Peyer's patch (tissue), 4 donors: ENCODE measurements at regions not wholly inside any gene's neighbourhood (a gene's known extent, or its start where the extent isn't known, plus 50 kb on each side); places are given as distances from the start of the nearest gene placed in this dataset.

Experiments
- DNase-seq, 3 donors: peaks; one replicate each; pipeline ENCODE4 v3.0.0-alpha.2; 2017 to 2019
- H3K27ac ChIP-seq, 4 donors: fragments of 200-600 bp; sonication (generic); one replicate each; pipeline ENCODE4 v1.5.1; 2016 to 2019
- H3K27me3 ChIP-seq, 2 donors: fragments of 200-600 bp; sonication (generic); one replicate each; pipeline ENCODE4 v1.5.1; 2019
- H3K36me3 ChIP-seq, 3 donors: fragments of 200-600 bp; sonication (generic); one replicate each; pipeline ENCODE4 v1.5.1; 2016 to 2019
- H3K4me1 ChIP-seq, 4 donors: fragments of 200-600 bp; sonication (generic); one replicate each; pipeline ENCODE4 v1.5.1; 2016 to 2019
- H3K4me3 ChIP-seq, 4 donors: fragments of 200-600 bp; sonication (generic); 1 replicate in 3 of 4; 2 replicates in 1 of 4; pipeline ENCODE4 v1.5.1; 2016 to 2019; ENCODE audit warnings: mild to moderate bottlenecking in 1 of 4
- H3K9me3 ChIP-seq, 4 donors: fragments of 200-600 bp; sonication (generic); one replicate each; pipeline ENCODE4 v1.5.1; 2016 to 2019; ENCODE audit warnings: mild to moderate bottlenecking in 1 of 4
- CTCF ChIP-seq, 6 experiments: fragments of 450-650 bp in 4 of 6; fragments of 200-600 bp in 2 of 6; sonication (generic) in 1 of 6; IDR thresholded peaks; one replicate each; pipeline ENCODE4 v1.5.1; 2017 to 2019; ENCODE audit warnings: antibody characterized with exemption in 6 of 6, mild to moderate bottlenecking in 3 of 6, moderate library complexity in 1 of 6
- POLR2A ChIP-seq, 2 donors: fragments of 450-650 bp; IDR thresholded peaks; one replicate each; pipeline ENCODE4 v1.5.1; 2017; ENCODE audit warnings: antibody characterized with exemption in 2 of 2, mild to moderate bottlenecking in 2 of 2, moderate library complexity in 2 of 2

DNA sequence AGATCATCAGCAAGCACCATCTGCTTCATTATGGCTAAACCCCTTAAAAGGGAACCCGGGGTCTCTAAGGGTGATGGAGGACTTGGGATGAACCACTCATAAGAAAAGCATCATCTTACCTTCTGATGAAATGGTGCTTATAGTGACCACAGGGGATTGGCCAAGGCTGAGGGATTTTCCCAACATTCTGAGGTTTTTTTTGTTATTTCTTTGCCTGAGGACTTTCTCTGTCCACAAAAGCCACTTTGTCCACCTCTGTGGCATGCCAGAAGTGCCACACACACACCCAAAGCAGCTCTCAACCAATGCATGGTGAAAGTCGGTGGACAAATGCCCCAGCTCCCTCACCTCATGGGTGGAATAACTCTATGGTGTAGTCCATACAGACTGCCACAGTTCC lies 79.3 kb upstream of the TOP1 start:
- H3K27me3 ChIP-seq: no peaks in the 10 kb centered on the region
- no peaks in the 10 kb centered on the region for H3K4me1 ChIP-seq
- H3K27ac ChIP-seq: no peak overlapping the region
- TF ChIP-seq CTCF (IDR thresholded peaks at IDR 0.05): no peak
- TF ChIP-seq POLR2A (IDR thresholded peaks at IDR 0.05): no peak
- peaks cover 0 to 3% (median 0%) of the 10 kb centered on the region in 4 donors for H3K9me3 ChIP-seq
- no peaks in the 10 kb centered on the region for H3K36me3 ChIP-seq
- DNase-seq: no peak
- H3K4me3 ChIP-seq: no peak overlapping the region

DNA sequence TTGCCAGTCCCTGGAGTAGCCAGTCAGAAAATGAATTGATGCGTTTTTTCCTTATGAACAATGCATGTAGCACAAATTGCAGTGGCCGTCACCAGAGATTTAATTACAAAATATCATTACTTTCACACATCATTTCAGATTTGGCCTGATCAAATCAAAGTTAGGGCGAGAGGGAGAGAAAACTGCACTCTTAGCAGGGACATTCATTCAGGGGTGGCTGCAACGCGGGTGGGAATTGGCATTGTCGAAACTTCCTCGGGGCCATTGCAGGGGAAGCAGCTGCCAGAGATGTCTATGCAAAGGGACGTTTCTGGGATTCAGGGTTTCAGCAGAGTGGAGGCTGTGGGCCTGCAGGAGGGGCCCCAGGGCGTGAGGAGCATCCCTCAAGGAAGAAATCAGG lies 76.5 kb upstream of the TOP1 start:
- no peak for TF ChIP-seq CTCF (IDR thresholded peaks at IDR 0.05)
- no peak for TF ChIP-seq POLR2A (IDR thresholded peaks at IDR 0.05)
- no peaks in the 10 kb centered on the region for H3K4me1 ChIP-seq
- no peak overlapping the region for H3K4me3 ChIP-seq
- peak in 1 of 3 donors; percentile 17 for DNase-seq
- peaks cover 0 to 3% (median 0%) of the 10 kb centered on the region in 4 donors for H3K9me3 ChIP-seq
- H3K27ac ChIP-seq: no peak overlapping the region
- no peaks in the 10 kb centered on the region for H3K36me3 ChIP-seq
- H3K27me3 ChIP-seq: no peaks in the 10 kb centered on the region

DNA sequence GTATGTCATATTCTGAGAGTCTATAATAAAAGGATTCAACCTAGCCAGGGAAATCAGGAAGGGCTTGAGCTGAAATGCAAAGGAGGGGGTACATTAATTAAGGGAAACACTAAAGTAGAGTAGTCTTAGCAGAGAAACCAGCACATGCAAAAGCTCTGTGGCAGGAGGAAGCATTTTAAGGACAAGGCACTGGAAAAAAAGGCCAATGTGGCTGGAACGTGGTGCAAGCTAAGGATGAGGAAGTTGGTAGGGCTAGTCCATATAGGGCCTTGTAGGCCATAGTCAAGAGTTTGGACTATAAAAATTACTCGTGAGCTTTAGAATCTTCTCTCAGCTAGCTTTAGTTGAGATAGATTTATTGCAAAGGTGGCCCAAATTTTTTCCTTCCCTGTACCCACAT lies 75.2 kb upstream of the TOP1 start:
- H3K27me3 ChIP-seq: no peaks in the 10 kb centered on the region
- peak in 1 of 3 donors; percentile 5 for DNase-seq
- no peaks in the 10 kb centered on the region for H3K4me1 ChIP-seq
- peaks cover 0 to 3% (median 0%) of the 10 kb centered on the region in 4 donors for H3K9me3 ChIP-seq
- no peak overlapping the region for H3K27ac ChIP-seq
- TF ChIP-seq POLR2A (IDR thresholded peaks at IDR 0.05): no peak
- TF ChIP-seq CTCF (IDR thresholded peaks at IDR 0.05): no peak
- no peak overlapping the region for H3K4me3 ChIP-seq
- H3K36me3 ChIP-seq: no peaks in the 10 kb centered on the region

DNA sequence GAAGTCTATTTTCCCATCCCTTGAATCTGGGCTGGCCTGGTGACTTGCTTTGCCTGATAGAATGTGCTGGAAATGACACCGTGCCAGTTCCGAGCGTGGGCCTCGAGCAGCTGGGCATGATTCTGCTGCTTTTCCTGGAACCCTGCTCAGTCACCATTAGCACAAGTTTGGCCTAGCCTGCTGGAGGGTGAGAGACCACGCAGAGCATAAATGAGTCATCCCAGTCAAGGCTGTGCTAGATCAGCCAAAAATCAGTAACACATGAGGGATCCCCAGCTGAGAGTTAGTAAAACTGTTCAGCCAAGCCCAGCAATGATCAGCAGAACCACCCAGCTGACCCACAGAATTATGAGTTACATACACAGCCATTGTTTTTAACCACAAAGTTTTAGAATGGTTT lies 74.8 kb upstream of the TOP1 start:
- no peak overlapping the region for H3K27ac ChIP-seq

DNA sequence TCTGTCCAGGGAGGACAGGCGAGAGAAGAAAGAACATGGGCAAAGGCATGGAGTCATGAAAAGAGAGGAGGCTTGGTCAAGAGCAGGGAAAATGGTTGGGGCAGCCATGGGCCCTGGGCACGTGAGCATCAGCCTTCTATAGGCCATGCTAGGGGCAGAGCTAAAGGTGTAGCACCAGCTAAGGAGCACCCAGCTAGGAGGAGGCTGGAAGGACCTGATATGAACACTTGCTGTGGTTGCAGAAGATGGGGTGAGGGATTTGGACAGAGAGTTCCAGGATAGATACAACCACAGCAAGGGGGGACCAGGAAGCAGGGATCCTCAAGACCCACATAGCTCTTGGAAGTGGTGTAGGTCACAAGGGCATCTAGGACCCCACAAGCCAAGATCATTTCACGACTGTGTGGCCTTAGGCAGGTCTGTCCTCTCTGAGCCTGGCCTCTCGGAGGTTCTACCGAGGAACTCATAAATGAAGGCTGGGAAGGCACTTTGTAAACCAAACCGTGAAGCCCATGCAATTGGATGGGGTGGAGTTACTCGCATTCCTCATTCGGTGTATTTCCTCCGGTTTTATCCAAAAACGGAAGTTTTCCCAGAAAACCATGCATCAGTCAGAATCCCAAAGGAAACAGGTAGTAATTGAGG lies 74.0 kb upstream of the TOP1 start:
- no peaks in the 10 kb centered on the region for H3K27me3 ChIP-seq
- no peaks in the 10 kb centered on the region for H3K4me1 ChIP-seq
- DNase-seq: no peak
- no peak for TF ChIP-seq POLR2A (IDR thresholded peaks at IDR 0.05)
- no peak for TF ChIP-seq CTCF (IDR thresholded peaks at IDR 0.05)
- no peak overlapping the region for H3K27ac ChIP-seq
- no peak overlapping the region for H3K4me3 ChIP-seq
- peaks cover 0 to 3% (median 0%) of the 10 kb centered on the region in 4 donors for H3K9me3 ChIP-seq
- no peaks in the 10 kb centered on the region for H3K36me3 ChIP-seq

More for the DNA sequence above, 74.8 kb upstream of the TOP1 start:
- TF ChIP-seq POLR2A (IDR thresholded peaks at IDR 0.05) (no peak), CTCF (IDR thresholded peaks at IDR 0.05) (no peak)
- H3K27me3 ChIP-seq: no peaks in the 10 kb centered on the region
- no peak for DNase-seq
- H3K36me3 ChIP-seq: no peaks in the 10 kb centered on the region
- H3K4me3 ChIP-seq: no peak overlapping the region
- peaks cover 0 to 3% (median 0%) of the 10 kb centered on the region in 4 donors for H3K9me3 ChIP-seq
- no peaks in the 10 kb centered on the region for H3K4me1 ChIP-seq
